Esophagus squamous epithelium (tissue), 4 donors: ENCODE measurements at regions not wholly inside any gene's neighbourhood (a gene's known extent, or its start where the extent isn't known, plus 50 kb on each side); places are given as distances from the start of the nearest gene placed in this dataset.

Experiments used
- POLR2A ChIP-seq, 4 donors: fragments of 450-650 bp; IDR thresholded peaks; one replicate each; pipeline ENCODE4 v1.6.1; 2017; ENCODE audit warnings: antibody characterized with exemption in 4 of 4, mild to moderate bottlenecking in 4 of 4, moderate library complexity in 3 of 4
- TF ChIP-seq, protein P1 (sequence below), 6 experiments: fragments of 450-650 bp in 4 of 6; fragments of 200-600 bp in 2 of 6; sonication (generic) in 2 of 6; IDR thresholded peaks; one replicate each; pipeline ENCODE4 v1.5.1; 2016 to 2019; ENCODE audit warnings: antibody characterized with exemption in 6 of 6, mild to moderate bottlenecking in 4 of 6, moderate library complexity in 4 of 6

GRCh38 chr4:15364183-15364582 is 63.6 kb upstream of the C1QTNF7 start:
- TF ChIP-seq POLR2A (IDR thresholded peaks at IDR 0.05) = no peak
- TF ChIP-seq, protein P1, sequence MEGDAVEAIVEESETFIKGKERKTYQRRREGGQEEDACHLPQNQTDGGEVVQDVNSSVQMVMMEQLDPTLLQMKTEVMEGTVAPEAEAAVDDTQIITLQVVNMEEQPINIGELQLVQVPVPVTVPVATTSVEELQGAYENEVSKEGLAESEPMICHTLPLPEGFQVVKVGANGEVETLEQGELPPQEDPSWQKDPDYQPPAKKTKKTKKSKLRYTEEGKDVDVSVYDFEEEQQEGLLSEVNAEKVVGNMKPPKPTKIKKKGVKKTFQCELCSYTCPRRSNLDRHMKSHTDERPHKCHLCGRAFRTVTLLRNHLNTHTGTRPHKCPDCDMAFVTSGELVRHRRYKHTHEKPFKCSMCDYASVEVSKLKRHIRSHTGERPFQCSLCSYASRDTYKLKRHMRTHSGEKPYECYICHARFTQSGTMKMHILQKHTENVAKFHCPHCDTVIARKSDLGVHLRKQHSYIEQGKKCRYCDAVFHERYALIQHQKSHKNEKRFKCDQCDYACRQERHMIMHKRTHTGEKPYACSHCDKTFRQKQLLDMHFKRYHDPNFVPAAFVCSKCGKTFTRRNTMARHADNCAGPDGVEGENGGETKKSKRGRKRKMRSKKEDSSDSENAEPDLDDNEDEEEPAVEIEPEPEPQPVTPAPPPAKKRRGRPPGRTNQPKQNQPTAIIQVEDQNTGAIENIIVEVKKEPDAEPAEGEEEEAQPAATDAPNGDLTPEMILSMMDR (IDR thresholded peaks at IDR 0.05) = no peak
